Activated CD4-positive, alpha-beta memory T cell treated with anti-CD3 and anti-CD28 coated beads for 36 hours (primary cell): ENCODE measurements at regions not wholly inside any gene's neighbourhood (a gene's known extent, or its start where the extent isn't known, plus 50 kb on each side); places are given as distances from the start of the nearest gene placed in this dataset.
"Not testable (repeated sequence)": the region's sequence is repeated elsewhere in the genome, so short reads cannot be mapped to it uniquely, and the experiment has no call there.

Source experiments
- CTCF ChIA-PET: fragments of 350-600 bp; sonication (Branson Sonifier 250); formaldehyde crosslinking; loops from one replicate; lab custom pipeline; 2021; ENCODE audit warnings: antibody characterized with exemption, inconsistent platforms; lab: Charles Lee
- POLR2A ChIA-PET: fragments of 350-600 bp; sonication (Branson Sonifier 250); formaldehyde crosslinking; loops from one replicate; lab custom pipeline; 2021; ENCODE audit warnings: antibody characterized with exemption; lab: Charles Lee
- DNase-seq: peaks from one replicate; pipeline ENCODE4 v3.0.0-alpha.2; 2020
- H3K27ac Mint-ChIP-seq: one replicate; pipeline ENCODE4 v1.8.0; 2021; ENCODE audit warnings: mixed read lengths
- H3K27me3 Mint-ChIP-seq: one replicate; pipeline ENCODE4 v1.8.0; 2021; ENCODE audit warnings: mixed read lengths
- H3K36me3 Mint-ChIP-seq: one replicate; pipeline ENCODE4 v1.8.0; 2021; ENCODE audit warnings: mixed read lengths
- H3K4me1 Mint-ChIP-seq: one replicate; pipeline ENCODE4 v1.8.0; 2021; ENCODE audit warnings: low read depth, mixed read lengths
- H3K4me3 Mint-ChIP-seq: one replicate; pipeline ENCODE4 v1.8.0; 2021; ENCODE audit warnings: mild to moderate bottlenecking, mixed read lengths
- H3K9me3 Mint-ChIP-seq: one replicate; pipeline ENCODE4 v1.8.0; 2021; ENCODE audit warnings: mixed read lengths
- intact Hi-C: fragments of 100-400 bp; cut with micrococcal nuclease; formaldehyde crosslinking; loops from one replicate; pipeline ENCODE4 v1.15.1; 2023

DNA sequence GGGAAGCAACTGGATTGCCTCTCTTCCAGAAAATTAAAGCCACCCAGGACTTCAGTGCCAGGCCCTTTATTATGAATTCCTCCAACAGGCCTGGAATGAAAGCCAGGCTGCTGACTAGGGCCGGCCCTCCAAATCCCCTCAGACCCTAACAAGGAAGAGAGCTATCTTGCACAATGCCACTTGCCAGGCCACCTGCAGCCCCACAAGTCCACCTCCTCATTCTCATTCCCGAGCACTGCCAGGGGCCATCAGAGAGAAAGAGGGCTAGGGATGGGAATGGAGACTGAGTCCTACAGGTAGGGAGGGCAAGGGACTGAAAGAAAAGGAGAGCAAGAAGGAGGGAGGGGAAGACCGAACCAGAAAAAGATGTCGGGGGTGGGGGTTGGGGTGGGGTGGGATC, 86.5 kb downstream of the MRPL14 start:
- ChIA-PET CTCF (no interaction called here), POLR2A (no interaction called here)
- DNase-seq: no peak
- intact Hi-C loops: no loop called here
- no peaks in the 10 kb centered on the region for H3K9me3 Mint-ChIP-seq
- H3K4me3 Mint-ChIP-seq: no peak overlapping the region
- H3K27ac Mint-ChIP-seq: no peak overlapping the region
- peaks cover 3% of the 10 kb centered on the region for H3K4me1 Mint-ChIP-seq
- no peaks in the 10 kb centered on the region for H3K27me3 Mint-ChIP-seq
- H3K36me3 Mint-ChIP-seq: no peaks in the 10 kb centered on the region

DNA sequence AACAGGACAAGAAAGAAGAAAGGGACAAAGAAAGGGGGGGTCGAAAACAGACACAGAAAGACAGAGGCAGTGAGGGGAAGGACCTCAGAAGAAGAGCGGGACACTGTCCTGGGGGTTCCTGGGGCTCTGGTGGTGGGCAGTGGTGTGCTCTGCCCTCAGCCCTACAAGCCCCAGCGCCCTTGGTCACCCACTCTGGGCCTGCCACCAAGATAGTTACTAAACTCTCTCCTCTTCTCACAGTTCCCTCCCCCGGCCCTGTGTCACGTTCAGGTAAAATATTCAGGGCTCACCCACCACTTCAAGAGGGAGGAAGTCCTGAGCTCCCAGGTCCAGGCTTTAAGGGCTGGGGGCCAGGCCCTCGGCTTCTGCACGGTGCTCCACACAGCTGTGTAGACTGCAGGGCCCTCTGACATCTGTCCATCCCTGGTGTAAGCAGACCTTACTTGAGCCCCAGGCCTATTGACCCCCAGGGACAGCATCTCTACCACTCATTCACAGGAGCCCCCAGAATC, 87.4 kb downstream of the MRPL14 start:
- Mint-ChIP-seq H3K9me3 (no peaks in the 10 kb centered on the region), H3K27me3 (no peaks in the 10 kb centered on the region), H3K27ac (no peak overlapping the region), H3K4me3 (no peak overlapping the region), H3K4me1 (peaks cover 3% of the 10 kb centered on the region), H3K36me3 (no peaks in the 10 kb centered on the region)
- no peak for DNase-seq
- ChIA-PET POLR2A (interaction anchor here (0.7 kb wide), 1 partner anchor 33 kb away, joined by 3 read pairs; no protein-coding TSS in a partner anchor), CTCF (no interaction called here)
- intact Hi-C loops: no loop called here

DNA sequence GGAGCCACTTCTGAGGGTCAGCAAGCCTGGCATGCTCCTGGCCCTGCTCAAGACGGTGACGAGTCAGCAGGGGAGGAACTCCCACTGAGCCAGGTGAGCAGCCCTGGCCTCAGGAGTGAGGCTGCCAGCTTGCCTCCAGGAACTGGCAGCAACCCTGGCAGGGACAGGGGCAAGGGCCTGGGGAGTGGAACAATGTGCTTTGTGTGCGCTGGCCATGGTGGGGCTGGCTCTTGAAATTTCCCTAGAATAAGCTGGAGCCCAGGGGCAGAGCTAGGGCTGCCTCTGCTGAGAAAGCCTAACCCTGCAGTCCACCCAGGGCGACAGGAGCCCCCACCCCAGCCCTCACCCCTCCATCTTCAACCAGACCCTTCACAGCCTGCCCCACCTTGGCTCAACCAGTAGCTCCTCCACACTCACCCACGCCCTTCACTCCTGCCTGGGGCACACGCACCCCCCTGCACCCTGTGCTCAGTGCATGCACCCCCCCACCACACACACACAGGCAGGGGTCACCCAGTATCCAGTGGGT, 88.0 kb downstream of the MRPL14 start:
- intact Hi-C loops: no loop called here
- DNase-seq: no peak
- Mint-ChIP-seq H3K4me3 (no peak overlapping the region), H3K27me3 (no peaks in the 10 kb centered on the region), H3K36me3 (no peaks in the 10 kb centered on the region), H3K27ac (no peak overlapping the region), H3K9me3 (no peaks in the 10 kb centered on the region), H3K4me1 (peaks cover 3% of the 10 kb centered on the region)
- ChIA-PET POLR2A (no interaction called here), CTCF (no interaction called here)

DNA sequence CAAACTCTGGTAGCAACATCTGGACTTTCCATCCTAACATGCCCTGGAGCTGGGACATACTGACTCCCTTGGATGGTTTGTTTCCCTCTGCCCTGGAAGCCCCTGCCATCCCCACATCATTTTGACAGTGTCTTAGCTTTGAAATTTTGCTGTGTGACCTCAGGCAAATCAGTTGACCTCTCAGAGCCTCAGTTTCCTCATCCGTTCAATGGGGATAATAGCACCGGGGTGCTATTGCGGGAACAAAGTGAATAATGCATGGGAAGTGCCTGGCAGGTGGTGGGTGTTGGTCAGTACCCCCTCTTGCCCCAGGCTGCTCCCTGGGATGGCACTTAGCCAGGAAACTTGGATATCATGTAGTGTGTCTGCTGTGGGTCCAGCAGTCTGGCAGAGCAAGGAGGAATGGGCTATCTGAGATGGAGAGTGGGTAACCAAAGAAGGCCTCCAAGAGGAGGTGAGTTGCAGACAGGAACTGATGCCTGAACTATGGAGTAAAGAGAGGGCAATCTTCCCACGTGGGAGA, 88.6 kb downstream of the MRPL14 start:
- no peak overlapping the region for H3K4me3 Mint-ChIP-seq
- intact Hi-C loops: no loop called here
- ChIA-PET POLR2A (no interaction called here), CTCF (no interaction called here)
- DNase-seq: no peak
- no peaks in the 10 kb centered on the region for H3K36me3 Mint-ChIP-seq
- H3K27ac Mint-ChIP-seq: no peak overlapping the region
- H3K9me3 Mint-ChIP-seq: no peaks in the 10 kb centered on the region
- H3K27me3 Mint-ChIP-seq: no peaks in the 10 kb centered on the region
- peaks cover 3% of the 10 kb centered on the region for H3K4me1 Mint-ChIP-seq

DNA sequence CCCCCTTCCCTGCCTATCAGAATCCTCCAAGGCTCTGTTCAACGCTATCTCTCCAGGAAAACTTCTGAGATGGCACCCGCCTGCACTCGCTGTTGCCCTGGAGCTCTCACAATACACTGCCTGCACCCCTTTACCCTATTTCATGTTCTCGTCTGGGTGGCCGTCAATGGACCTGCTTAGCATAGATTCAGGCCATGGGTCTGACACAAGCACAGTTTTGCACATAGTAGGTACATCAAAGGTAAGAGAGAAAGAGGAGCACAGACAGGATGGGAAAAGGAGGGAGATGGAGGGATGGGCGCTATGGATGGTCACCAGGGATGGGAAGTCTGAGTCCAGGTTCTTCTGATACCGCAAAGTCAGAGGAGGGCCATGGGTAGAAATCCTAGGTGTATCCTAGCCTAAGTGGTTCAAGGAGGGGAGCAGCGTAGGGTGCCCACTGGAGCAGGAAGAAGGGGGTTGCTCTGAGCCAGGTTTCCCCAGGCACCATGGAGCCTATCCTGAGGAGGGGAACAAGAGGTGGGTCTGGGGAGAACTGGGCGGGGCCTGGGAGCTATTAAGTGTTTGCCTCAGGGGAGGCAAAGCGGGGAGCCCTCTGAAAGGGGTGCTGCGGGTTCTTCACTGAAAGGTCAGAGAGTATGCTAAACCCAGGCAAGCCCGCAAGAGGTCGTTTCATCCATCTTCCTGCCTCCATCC, 89.3 kb downstream of the MRPL14 start:
- Mint-ChIP-seq H3K27me3 (no peaks in the 10 kb centered on the region), H3K36me3 (no peaks in the 10 kb centered on the region), H3K4me3 (no peak overlapping the region), H3K4me1 (peaks cover 3% of the 10 kb centered on the region), H3K27ac (no peak overlapping the region), H3K9me3 (no peaks in the 10 kb centered on the region)
- no peak for DNase-seq
- intact Hi-C loops: no loop called here
- ChIA-PET POLR2A (no interaction called here), CTCF (no interaction called here)

DNA sequence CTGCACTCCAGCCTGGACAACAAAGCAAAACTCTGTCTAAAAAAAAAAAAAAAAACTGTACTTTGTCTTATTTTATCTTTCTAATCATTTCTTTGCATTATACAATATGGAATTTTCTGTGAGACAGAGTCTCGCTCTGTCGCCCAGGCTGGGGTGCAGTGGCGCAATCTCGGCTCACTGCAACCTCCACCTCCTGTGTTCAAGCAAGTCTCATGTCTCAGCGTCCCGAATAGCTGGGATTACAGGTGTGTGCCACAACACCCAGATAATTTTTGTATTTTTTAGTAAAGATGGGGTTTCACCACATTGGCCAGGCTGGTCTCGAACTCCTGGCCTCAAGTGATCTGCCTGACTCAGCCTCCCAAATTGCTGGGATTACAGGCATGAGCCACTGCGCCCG, 90.0 kb downstream of the MRPL14 start:
- POLR2A ChIA-PET, H3K27me3 Mint-ChIP-seq, H3K9me3 Mint-ChIP-seq, H3K4me3 Mint-ChIP-seq, CTCF ChIA-PET, H3K27ac Mint-ChIP-seq, intact Hi-C loops, DNase-seq, H3K4me1 Mint-ChIP-seq, H3K36me3 Mint-ChIP-seq: not testable (repeated sequence)

DNA sequence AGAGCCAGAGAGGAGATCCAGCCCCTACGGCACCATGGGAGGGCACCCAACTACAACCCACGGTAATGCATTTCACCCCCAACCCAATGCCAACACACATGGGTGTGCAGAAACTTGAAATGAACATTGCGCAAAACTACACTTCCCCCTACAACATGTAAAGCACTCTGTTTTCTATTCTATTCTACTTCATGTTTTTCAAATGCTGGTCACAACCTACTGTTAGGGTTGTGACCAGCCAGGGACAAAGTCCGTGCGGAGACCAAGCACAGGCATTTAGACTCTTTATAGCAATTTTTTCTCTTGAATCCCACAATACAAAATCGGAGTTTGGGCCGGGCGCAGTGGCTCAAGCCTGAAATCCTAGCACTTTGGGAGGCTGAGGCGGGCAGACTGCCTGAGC, 90.6 kb downstream of the MRPL14 start:
- Mint-ChIP-seq H3K9me3 (no peaks in the 10 kb centered on the region), H3K4me1 (peaks cover 1% of the 10 kb centered on the region), H3K27me3 (no peaks in the 10 kb centered on the region), H3K4me3 (no peak overlapping the region), H3K36me3 (no peaks in the 10 kb centered on the region), H3K27ac (no peak overlapping the region)
- ChIA-PET CTCF (interaction anchor here (1.6 kb wide), 1 partner anchor 181 kb away, joined by 3 read pairs; no protein-coding TSS in a partner anchor), POLR2A (no interaction called here)
- DNase-seq: no peak
- intact Hi-C loops: no loop called here

DNA sequence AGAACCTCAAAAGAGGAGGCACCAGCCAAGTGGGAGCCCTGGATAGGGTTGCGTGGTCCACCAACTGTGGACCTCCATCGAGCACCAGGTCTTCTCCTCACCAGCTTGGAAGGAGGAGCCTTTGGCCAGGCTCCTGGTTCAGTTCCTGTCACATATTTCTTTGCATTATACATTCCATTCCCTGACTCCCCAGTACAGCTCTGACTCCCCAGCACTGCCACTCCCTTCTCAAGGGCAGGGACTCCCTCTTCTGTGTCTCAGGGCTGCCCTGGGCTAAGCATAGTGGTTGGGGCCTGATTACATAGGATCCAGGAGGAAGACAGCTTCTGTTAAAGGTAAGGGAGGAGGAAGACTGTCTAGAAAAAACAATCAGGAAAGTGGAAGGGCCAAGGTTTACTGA, 91.1 kb downstream of the MRPL14 start:
- no peak for DNase-seq
- no peak overlapping the region for H3K27ac Mint-ChIP-seq
- no peaks in the 10 kb centered on the region for H3K27me3 Mint-ChIP-seq
- ChIA-PET CTCF (interaction anchor here (1.6 kb wide), 1 partner anchor 180 kb away, joined by 3 read pairs; no protein-coding TSS in a partner anchor), POLR2A (no interaction called here)
- no peak overlapping the region for H3K4me3 Mint-ChIP-seq
- H3K36me3 Mint-ChIP-seq: no peaks in the 10 kb centered on the region
- no peaks in the 10 kb centered on the region for H3K4me1 Mint-ChIP-seq
- H3K9me3 Mint-ChIP-seq: no peaks in the 10 kb centered on the region
- intact Hi-C loops: no loop called here

DNA sequence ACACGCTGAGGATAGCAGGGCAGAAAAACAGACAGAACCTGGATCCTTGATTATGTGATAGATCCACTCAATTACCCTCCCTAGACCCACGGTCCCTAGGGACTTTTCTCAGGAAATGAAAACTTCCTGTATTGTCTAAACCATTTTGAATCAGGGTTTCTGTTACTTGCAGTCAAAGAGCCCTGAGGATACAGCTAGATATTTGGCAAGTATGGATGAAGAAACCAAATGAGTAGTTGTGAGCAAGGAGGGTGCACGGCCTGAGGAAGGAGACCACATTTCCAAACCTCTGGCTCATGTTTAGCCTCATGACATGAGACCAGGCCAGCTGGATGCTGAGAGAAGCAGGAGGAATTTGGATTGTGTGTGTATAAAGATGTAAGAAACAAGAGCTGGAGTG, 91.6 kb downstream of the MRPL14 start:
- intact Hi-C loops: no loop called here
- Mint-ChIP-seq H3K27me3 (no peaks in the 10 kb centered on the region), H3K4me3 (no peak overlapping the region), H3K27ac (no peak overlapping the region), H3K36me3 (no peaks in the 10 kb centered on the region), H3K4me1 (no peaks in the 10 kb centered on the region), H3K9me3 (no peaks in the 10 kb centered on the region)
- CTCF ChIA-PET: interaction anchor here (1.6 kb wide), 1 partner anchor 180 kb away, joined by 3 read pairs; no protein-coding TSS in a partner anchor
- DNase-seq: no peak
- POLR2A ChIA-PET: no interaction called here

DNA sequence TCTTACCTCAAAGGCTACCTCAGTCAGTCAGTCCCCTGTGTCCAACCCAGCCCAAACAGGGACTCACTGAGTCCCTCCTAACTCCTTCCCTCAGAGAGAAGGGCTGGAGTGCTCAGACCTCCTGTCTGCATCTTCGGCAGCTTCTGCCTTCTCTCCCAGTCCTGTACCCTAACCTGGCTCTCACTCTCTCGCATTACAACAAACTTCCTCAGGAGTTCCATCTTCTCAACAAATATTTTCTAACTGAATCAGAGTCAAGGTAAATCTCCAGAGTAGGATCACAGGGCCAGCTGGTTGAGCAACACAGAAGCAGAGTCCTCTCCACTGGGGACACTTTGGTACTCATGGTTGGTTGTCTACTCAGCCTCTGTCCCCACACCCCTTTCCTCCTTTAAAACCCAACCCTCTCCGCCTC, 92.3 kb downstream of the MRPL14 start:
- ChIA-PET POLR2A (no interaction called here), CTCF (no interaction called here)
- intact Hi-C loops: no loop called here
- no peak for DNase-seq
- no peaks in the 10 kb centered on the region for H3K36me3 Mint-ChIP-seq
- no peak overlapping the region for H3K4me3 Mint-ChIP-seq
- H3K4me1 Mint-ChIP-seq: no peaks in the 10 kb centered on the region
- H3K27me3 Mint-ChIP-seq: no peaks in the 10 kb centered on the region
- no peaks in the 10 kb centered on the region for H3K9me3 Mint-ChIP-seq
- H3K27ac Mint-ChIP-seq: no peak overlapping the region

DNA sequence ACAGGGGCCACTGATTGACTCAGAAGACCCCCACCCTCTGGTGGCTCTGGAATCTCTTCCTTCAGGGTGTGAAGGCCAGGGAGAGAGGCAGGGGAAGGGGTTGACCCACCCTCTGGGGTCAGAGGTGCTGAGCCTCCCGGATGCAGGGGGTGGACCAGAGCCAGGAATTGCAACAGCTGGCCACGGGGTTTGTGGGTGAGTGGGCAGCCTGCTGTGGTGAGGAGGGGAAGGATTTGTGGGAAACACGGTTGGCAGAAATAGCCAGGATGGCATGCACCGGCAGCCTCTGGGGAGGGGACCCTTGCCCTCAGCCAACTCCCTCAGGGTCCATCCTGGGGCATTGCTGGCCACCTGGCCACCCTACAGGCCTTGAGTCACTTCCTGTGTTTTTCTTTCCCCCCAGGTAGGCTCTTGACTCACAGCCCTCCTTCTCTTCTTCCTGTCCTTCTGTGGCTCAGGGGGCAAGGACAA, 92.8 kb downstream of the MRPL14 start:
- POLR2A ChIA-PET: no interaction called here
- no peaks in the 10 kb centered on the region for H3K27me3 Mint-ChIP-seq
- no peak overlapping the region for H3K4me3 Mint-ChIP-seq
- intact Hi-C loops: no loop called here
- DNase-seq: no peak
- no peaks in the 10 kb centered on the region for H3K36me3 Mint-ChIP-seq
- H3K4me1 Mint-ChIP-seq: no peaks in the 10 kb centered on the region
- H3K27ac Mint-ChIP-seq: no peak overlapping the region
- CTCF ChIA-PET: no interaction called here
- H3K9me3 Mint-ChIP-seq: no peaks in the 10 kb centered on the region

DNA sequence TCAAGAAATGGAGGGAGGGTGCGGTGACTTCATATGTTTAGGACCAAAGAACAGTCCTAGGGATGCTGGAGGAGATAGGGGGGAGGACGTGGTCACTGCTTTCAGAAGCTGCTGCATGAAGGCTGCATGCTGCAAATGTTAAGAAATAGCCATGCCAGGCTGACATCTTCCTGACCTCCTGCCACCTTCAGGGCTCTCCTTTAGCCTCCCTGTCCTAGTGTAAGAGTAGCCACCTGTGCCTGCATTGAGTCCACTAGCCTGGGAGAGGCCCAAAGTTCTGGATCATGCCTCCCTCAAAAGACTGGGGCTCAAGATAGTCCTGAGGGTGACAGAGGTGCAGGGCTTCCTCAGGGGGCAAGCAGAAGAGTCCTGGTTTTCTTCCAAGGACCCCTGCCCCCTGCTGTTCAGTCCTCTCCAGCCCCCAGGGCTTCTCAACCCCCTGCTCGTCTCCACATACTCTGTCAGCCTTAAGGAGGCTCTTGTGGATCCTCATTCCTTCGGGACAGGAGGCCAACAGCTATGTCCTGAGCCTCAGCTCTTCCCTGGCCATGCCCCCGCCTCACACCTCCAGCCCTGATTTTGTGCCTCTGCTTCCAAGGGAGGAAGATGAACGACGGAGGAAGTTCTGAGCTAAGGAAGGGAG, 96.3 kb downstream of the MRPL14 start:
- H3K4me3 Mint-ChIP-seq: no peak overlapping the region
- no peaks in the 10 kb centered on the region for H3K9me3 Mint-ChIP-seq
- no peaks in the 10 kb centered on the region for H3K36me3 Mint-ChIP-seq
- POLR2A ChIA-PET: no interaction called here
- DNase-seq: no peak
- intact Hi-C loops: no loop called here
- H3K27me3 Mint-ChIP-seq: peaks cover 2% of the 10 kb centered on the region
- CTCF ChIA-PET: no interaction called here
- no peak overlapping the region for H3K27ac Mint-ChIP-seq
- no peaks in the 10 kb centered on the region for H3K4me1 Mint-ChIP-seq
